GM21786 (cell line): ENCODE measurements at regions not wholly inside any gene's neighbourhood (a gene's known extent, or its start where the extent isn't known, plus 50 kb on each side); places are given as distances from the start of the nearest gene placed in this dataset.
"Not testable (repeated sequence)": the region's sequence is repeated elsewhere in the genome, so short reads cannot be mapped to it uniquely, and the experiment has no call there.

ENCODE experiments used
- ATAC-seq: cut with Tn5 transposase; IDR thresholded peaks from one replicate; pipeline ENCODE4 v1.9.1; 2021; ENCODE audit not compliant: unreplicated experiment

- not testable (repeated sequence) for ATAC-seq
These were observed 89.8 kb upstream of the DDHD1 start for GRCh38 chr14:53242898-53243297.

GRCh38 chr14:53237488-53237887 lies 84.4 kb upstream of the DDHD1 start:
- no peak for ATAC-seq

GRCh38 chr14:53236708-53237107 lies 83.6 kb upstream of the DDHD1 start:
- no peak for ATAC-seq

GRCh38 chr14:53231171-53231570 lies 78.0 kb upstream of the DDHD1 start:
- ATAC-seq = no peak

GRCh38 chr14:53228966-53229365 lies 75.8 kb upstream of the DDHD1 start:
- ATAC-seq = no peak

GRCh38 chr14:53227154-53227718 lies 74.1 kb upstream of the DDHD1 start:
- ATAC-seq = no peak

GRCh38 chr14:53226553-53226952 lies 73.4 kb upstream of the DDHD1 start:
- ATAC-seq = no peak

GRCh38 chr14:53220914-53221313 lies 67.8 kb upstream of the DDHD1 start:
- no peak for ATAC-seq

GRCh38 chr14:53218161-53218560 lies 65.0 kb upstream of the DDHD1 start:
- no peak for ATAC-seq

GRCh38 chr14:53217316-53217994 lies 64.3 kb upstream of the DDHD1 start:
- ATAC-seq = peak; percentile 98

- ATAC-seq = not testable (repeated sequence)
These were observed 63.8 kb upstream of the DDHD1 start for GRCh38 chr14:53216955-53217315.

GRCh38 chr14:53216478-53216877 lies 63.4 kb upstream of the DDHD1 start:
- ATAC-seq = not testable (repeated sequence)

- no peak for ATAC-seq
These were observed 62.0 kb upstream of the DDHD1 start for GRCh38 chr14:53215101-53215500.

- no peak for ATAC-seq
These were observed 61.3 kb upstream of the DDHD1 start for GRCh38 chr14:53214384-53214783.

- ATAC-seq = no peak
These were observed 60.6 kb upstream of the DDHD1 start for GRCh38 chr14:53213761-53214160.

- no peak for ATAC-seq
These were observed 56.2 kb upstream of the DDHD1 start for GRCh38 chr14:53209370-53209769.
